ENCODE measurements at regions not wholly inside any gene's neighbourhood (a gene's known extent, or its start where the extent isn't known, plus 50 kb on each side); places are given as distances from the start of the nearest gene placed in this dataset.

GRCh38 chr1:194296201-194296600 is 1109.8 kb upstream of the B3GALT2 start:
- TF ChIP-seq POLR2AphosphoS5 (IDR thresholded peaks at IDR 0.05; ENCODE audit: low read depth, low read length), result no peak
- TF ChIP-seq TAF1 (IDR thresholded peaks at IDR 0.05; ENCODE audit: borderline replicate concordance, insufficient read depth, low read length), result no peak
- TF ChIP-seq REST (IDR thresholded peaks at IDR 0.05; ENCODE audit: insufficient read depth in 1 of 2, low read depth in 2 of 2, low read length in 2 of 2), result no peak
